HFFc6 (cell line): ENCODE measurements at regions not wholly inside any gene's neighbourhood (a gene's known extent, or its start where the extent isn't known, plus 50 kb on each side); places are given as distances from the start of the nearest gene placed in this dataset.

ENCODE experiments used
- DNase-seq: peaks from one replicate; pipeline ENCODE4 v3.0.0-alpha.2; 2018
- H3K27ac Mint-ChIP-seq: 2 replicates; pipeline ENCODE4 v1.8.0; 2020; ENCODE audit warnings: mild to moderate bottlenecking, mixed read lengths
- H3K27me3 Mint-ChIP-seq: 2 replicates; pipeline ENCODE4 v1.8.0; 2021; ENCODE audit warnings: mild to moderate bottlenecking, moderate library complexity, mixed read lengths; ENCODE audit not compliant: insufficient read depth
- H3K36me3 Mint-ChIP-seq: 2 replicates; pipeline ENCODE4 v1.8.0; 2021; ENCODE audit warnings: low read depth, mixed read lengths
- H3K4me1 Mint-ChIP-seq: 2 replicates; pipeline ENCODE4 v1.8.0; 2020; ENCODE audit warnings: low read depth, mixed read lengths
- H3K4me3 Mint-ChIP-seq: 2 replicates; pipeline ENCODE4 v1.8.0; 2020; ENCODE audit warnings: mild to moderate bottlenecking, moderate library complexity, mixed read lengths
- H3K9me3 Mint-ChIP-seq: 2 replicates; pipeline ENCODE4 v1.8.0; 2020; ENCODE audit warnings: mild to moderate bottlenecking, mixed read lengths
- TF ChIP-seq, protein P1 (sequence below): fragments of 200-600 bp; sonication (generic); IDR thresholded peaks from 2 replicates; pipeline ENCODE4 v1.5.0; 2021; ENCODE audit warnings: antibody characterized with exemption, mild to moderate bottlenecking

DNA sequence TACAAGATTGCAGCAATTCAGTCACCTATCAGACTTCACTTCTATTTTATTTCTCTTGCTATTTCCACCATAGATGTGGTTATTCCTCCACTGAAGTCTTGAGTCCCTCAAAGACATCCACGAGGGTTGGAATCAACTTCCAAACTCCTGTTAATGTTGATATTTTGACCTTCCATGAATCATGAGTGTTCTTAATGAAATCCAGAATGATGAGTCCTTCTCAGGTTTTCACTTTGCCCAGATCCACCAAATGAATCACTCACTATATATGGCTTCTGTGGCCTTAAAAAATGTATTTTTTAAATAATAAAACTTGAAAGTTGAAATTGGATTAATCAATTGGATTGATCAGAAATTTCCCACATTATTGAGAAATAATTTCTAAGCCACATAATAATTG is 1821.0 kb downstream of the EFNA5 start:
- Mint-ChIP-seq H3K9me3 (peaks cover 17% of the 10 kb centered on the region), H3K4me3 (no peak overlapping the region), H3K4me1 (no peaks in the 10 kb centered on the region), H3K27me3 (no peaks in the 10 kb centered on the region; the same call in 1 of the 2 replicates), H3K27ac (no peak overlapping the region), H3K36me3 (no peaks in the 10 kb centered on the region)
- TF ChIP-seq, protein P1, sequence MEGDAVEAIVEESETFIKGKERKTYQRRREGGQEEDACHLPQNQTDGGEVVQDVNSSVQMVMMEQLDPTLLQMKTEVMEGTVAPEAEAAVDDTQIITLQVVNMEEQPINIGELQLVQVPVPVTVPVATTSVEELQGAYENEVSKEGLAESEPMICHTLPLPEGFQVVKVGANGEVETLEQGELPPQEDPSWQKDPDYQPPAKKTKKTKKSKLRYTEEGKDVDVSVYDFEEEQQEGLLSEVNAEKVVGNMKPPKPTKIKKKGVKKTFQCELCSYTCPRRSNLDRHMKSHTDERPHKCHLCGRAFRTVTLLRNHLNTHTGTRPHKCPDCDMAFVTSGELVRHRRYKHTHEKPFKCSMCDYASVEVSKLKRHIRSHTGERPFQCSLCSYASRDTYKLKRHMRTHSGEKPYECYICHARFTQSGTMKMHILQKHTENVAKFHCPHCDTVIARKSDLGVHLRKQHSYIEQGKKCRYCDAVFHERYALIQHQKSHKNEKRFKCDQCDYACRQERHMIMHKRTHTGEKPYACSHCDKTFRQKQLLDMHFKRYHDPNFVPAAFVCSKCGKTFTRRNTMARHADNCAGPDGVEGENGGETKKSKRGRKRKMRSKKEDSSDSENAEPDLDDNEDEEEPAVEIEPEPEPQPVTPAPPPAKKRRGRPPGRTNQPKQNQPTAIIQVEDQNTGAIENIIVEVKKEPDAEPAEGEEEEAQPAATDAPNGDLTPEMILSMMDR, result no peak
- no peak for DNase-seq

DNA sequence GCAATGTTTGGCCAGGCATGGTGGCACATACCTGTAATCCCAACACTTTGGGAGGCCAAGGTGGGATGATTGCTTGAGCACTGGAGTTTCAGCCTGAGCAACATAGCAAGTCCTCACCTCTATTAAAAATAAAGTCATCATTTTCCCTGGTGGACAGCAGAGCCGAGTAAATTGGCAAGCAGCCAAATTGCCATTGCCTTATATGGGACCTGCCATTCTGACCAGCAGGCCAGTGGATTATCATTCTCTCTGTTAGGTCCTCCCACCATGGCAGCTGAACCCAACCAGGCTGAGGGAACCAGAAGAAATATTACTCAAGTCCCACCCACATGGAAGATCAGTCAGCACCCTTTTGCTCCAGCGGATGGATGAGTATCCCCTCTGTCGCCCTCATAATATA is 1829.9 kb downstream of the EFNA5 start:
- TF ChIP-seq, protein P1, result no peak
- Mint-ChIP-seq H3K9me3 (peaks cover 66% of the 10 kb centered on the region), H3K27ac (no peak overlapping the region), H3K36me3 (peaks cover 5% of the 10 kb centered on the region; the same call in 1 of the 2 replicates), H3K27me3 (no peaks in the 10 kb centered on the region), H3K4me3 (no peak overlapping the region), H3K4me1 (no peaks in the 10 kb centered on the region)
- DNase-seq, result no peak

DNA sequence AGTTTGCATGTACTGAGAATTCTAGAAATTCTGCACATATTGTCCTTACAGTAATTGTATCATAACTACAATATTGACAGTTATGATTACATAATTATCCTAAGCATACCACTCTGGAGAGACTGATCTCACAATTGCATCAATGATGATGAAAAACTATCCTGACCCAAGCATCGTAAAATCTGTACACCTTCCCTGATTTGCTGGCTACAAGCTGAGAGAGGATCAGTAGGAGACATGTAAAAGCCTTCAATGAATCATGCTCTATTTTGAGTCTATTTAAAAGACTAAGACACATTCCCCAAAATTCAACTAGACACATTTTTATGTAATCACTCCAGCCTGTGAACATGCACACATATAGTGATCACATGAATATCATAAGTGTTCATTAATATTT is 1833.8 kb downstream of the EFNA5 start:
- no peak overlapping the region for H3K27ac Mint-ChIP-seq

DNA sequence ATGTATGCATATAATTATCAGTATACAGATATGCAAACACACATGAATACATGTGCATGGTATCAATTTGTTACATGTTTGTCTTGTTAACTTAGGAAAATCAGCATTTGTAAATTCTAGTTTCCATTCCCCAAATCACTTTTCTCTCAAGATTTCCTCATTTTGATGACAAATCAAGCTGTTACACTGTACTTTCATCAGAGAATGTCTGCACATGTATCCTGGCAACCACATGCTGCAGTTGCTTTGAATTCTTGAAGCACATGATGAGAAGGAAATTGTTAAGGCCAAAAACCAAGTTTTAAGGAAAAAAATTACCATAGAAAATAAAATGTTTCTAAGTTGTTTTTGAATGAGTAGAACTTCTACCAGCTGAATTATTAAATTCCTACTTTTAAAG is 1834.5 kb downstream of the EFNA5 start:
- Mint-ChIP-seq H3K27ac (no peak overlapping the region), H3K36me3 (peaks cover 5% of the 10 kb centered on the region; the same call in 1 of the 2 replicates)

More for the DNA sequence above, 1833.8 kb downstream of the EFNA5 start:
- Mint-ChIP-seq H3K4me3 (no peak overlapping the region), H3K36me3 (peaks cover 5% of the 10 kb centered on the region; the same call in 1 of the 2 replicates), H3K9me3 (peaks cover 49% of the 10 kb centered on the region), H3K27me3 (no peaks in the 10 kb centered on the region), H3K4me1 (no peaks in the 10 kb centered on the region)
- no peak for DNase-seq
- TF ChIP-seq, protein P1, result no peak

DNA sequence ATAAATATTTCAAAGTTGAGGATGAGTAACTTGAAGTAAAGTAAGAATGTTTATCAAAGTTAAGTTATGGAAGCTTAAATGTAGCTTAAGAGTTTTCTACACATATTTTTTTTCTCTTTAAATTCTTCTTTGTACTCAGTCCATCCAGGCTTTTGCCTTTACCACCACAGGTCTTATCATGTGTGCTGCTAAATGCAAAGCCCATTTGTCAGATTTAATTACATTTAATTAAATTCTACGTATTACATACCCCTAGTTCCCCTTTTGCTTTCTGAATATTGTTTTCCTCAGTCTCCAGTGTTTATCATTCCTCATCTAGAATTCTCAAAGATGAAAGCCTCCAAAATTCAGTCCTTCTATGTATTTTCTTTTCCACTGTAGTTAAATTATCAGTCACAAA is 1841.9 kb downstream of the EFNA5 start:
- Mint-ChIP-seq H3K27me3 (no peaks in the 10 kb centered on the region), H3K36me3 (no peaks in the 10 kb centered on the region), H3K4me1 (no peaks in the 10 kb centered on the region), H3K27ac (no peak overlapping the region), H3K9me3 (peaks cover 4% of the 10 kb centered on the region), H3K4me3 (no peak overlapping the region)
- DNase-seq, result no peak
- TF ChIP-seq, protein P1, result no peak

More for the DNA sequence above, 1834.5 kb downstream of the EFNA5 start:
- no peak for DNase-seq
- Mint-ChIP-seq H3K27me3 (no peaks in the 10 kb centered on the region), H3K4me3 (no peak overlapping the region), H3K9me3 (peaks cover 43% of the 10 kb centered on the region), H3K4me1 (no peaks in the 10 kb centered on the region)
- TF ChIP-seq, protein P1, result no peak

DNA sequence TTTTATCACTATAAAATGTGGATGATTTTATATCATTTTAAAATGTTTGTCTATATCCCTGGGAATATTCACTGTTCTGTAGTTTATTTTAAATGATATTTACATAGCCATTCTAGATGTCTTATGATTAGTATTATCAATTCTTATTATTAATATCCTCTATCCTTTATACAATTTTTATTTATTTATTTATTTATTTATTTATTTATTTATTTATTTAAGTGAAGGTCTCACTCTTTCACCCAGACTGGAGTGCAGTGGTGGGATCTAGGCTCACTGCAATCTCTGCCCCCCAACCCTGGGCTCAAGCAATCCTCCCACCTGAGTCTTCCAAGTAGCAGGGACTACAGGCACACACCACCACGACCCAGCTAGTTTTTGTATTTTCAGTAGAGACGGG is 1848.9 kb downstream of the EFNA5 start:
- H3K4me1 Mint-ChIP-seq, result no peaks in the 10 kb centered on the region
- H3K27ac Mint-ChIP-seq, result no peak overlapping the region
- DNase-seq, result no peak
- no peaks in the 10 kb centered on the region for H3K27me3 Mint-ChIP-seq
- H3K9me3 Mint-ChIP-seq, result peaks cover 12% of the 10 kb centered on the region
- TF ChIP-seq, protein P1, result no peak
- H3K4me3 Mint-ChIP-seq, result no peak overlapping the region
- H3K36me3 Mint-ChIP-seq, result no peaks in the 10 kb centered on the region
